ENCODE measurements at regions not wholly inside any gene's neighbourhood (a gene's known extent, or its start where the extent isn't known, plus 50 kb on each side); places are given as distances from the start of the nearest gene placed in this dataset.

DNA sequence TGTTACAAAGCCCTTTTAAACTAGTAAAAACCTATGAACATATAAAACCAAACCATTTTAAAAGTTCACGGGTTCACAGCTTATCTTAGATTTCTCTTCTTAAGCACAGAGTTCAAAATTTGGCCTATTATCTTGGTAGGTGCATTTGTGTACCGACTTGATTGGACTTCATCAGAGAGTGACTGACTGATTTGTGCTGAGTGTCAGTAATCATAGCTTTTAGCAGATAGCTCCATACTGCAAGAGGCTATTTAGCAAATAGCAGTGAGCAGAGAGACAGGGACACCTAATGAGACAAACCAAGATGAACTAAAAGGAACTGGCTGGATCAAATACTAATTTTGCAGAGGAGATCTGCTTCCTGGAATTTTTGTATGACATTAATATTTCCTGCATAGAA, 274.5 kb downstream of the PRR16 start:
- no peak for DNase-seq (ENCODE audit: low spot score)

DNA sequence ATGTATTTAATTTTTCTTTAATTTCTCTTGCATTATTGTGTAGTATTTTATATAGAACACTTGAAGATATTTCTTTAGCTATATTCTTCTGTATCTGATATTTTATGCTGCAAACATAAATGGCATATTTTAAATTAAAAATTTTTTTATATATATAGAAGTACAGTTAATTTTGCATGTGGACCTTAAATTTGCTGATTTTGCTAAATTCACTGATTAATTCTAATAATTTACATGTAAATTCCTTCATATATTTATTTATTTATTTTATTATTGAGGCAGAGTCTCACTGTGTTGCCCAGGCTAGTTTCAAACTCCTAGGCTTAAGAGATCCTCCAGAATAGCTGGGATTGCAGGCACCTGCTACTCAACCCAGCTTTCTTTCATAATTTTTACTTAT, 276.9 kb downstream of the PRR16 start:
- no peak for DNase-seq (ENCODE audit: low spot score)

DNA sequence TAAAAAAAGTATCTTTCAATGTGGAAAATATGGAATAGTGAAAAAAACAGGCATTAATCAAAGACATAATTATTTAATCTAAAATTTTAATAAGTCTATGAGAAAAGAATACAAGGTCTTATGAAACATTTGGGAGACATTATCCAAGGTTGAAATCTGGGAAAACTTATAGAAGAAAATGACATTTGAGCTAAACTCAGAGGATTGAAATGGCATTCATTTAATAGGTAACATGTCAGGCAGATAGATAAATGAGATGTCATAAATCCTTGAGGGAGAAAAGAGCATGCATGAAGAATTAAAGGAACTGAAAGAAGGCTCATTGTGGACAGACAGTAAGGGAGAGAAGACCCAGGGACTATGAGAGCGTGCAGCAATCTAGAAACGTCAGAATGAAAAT, 284.4 kb downstream of the PRR16 start:
- DNase-seq (ENCODE audit: low spot score): no peak

DNA sequence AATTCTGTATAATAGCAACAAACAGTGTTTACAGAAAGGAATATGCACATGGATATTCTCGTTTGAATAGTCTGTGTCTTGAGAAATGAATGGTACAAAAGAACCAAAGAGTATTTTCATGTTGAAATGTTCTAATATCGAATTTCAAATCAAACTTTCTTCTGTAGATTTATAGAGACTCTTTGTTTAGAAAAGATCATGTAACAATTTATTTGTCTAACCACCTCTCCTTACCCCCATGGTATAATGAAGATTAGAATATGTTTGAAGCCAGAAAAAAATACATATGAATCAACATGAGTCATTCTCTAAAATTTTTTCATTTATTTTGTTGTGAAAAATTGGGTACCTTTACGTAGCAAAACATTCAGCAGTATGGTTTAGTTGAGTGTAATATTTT, 285.6 kb downstream of the PRR16 start:
- DNase-seq (ENCODE audit: low spot score): no peak

DNA sequence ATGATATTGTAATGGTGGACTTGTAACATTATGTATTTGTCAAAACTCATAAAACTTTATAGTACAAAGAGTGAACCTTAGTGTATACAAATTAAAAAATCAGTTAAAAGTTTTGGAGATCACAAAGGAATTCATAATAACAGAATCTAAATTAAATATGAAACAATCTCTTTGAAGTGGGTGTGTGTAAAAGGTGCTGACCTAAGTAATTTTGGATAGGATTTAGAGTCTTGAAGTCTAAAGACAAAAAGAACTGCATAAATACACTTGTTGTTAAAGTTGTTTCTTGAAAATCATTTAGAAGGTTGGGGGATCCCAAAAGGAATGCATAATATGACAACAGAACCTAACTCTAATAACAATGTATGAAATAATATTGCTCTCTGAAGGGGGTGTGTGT, 295.5 kb downstream of the PRR16 start:
- no peak for DNase-seq (ENCODE audit: low spot score)

DNA sequence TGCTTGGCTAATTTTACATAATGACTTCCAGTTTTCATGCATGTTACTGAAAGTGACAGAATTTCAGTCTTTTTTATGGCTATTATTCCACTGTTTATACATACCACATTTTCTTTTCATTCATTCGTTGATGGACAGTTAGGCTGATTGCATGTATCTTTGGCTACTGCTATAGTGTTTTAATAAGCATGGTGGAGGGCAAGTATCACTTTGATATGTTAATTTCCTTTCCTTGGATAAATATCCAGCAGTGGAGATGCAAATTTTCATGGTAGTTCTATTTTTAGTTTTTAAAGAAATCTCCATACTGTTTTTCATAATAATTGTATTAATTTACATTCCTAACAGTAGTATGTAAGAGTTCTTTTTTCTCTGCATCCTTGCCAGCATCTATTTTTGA, 297.9 kb downstream of the PRR16 start:
- DNase-seq (ENCODE audit: low spot score): no peak

DNA sequence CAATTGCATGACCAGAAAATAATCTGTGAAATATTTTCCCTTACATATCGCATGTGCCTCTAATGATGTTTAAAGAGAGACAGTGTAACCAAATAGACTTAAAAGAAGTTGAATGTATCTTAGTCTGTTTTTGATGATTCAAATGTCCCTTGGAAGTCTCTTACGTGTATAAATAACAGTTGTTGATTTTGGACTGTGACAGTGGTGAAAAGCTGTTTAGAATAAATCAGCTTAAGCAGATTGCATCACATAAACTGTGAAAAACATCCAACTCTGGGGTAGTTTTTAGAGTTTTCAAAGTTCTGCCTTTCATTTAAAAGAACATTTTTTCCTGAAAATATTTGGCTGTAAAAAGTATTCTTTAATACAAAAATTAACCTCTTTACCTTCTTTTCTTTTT, 301.1 kb downstream of the PRR16 start:
- no peak for DNase-seq (ENCODE audit: low spot score)

DNA sequence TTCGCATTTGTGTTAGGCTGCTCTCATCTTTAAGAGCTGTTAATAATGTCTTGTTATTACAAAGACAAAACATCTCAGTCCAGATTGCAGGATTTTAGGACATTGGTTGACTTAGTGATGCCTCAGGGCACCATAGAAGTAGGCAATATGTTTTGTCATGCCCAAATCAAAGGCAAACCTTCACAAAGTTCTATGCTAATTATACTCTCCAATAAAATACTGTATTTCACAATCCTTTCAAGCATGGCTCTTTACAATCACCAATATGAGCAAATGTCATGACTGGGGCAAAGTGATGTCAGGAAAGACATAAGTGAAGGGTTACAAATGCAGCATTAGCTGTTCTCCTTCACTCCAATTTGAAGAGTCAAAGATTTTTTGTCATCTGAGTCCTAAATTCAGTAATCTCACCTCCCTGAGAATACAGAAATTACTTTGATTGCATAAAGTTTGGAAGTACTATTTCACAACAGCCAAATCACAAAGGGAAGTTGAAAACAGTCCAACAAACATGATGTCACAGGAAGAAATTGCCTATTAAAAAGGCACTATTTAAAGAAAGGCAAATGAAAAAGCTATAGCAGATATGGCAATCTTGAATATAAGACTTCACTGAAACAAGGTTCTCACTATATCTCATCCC, 303.2 kb downstream of the PRR16 start:
- DNase-seq (ENCODE audit: low spot score): no peak

DNA sequence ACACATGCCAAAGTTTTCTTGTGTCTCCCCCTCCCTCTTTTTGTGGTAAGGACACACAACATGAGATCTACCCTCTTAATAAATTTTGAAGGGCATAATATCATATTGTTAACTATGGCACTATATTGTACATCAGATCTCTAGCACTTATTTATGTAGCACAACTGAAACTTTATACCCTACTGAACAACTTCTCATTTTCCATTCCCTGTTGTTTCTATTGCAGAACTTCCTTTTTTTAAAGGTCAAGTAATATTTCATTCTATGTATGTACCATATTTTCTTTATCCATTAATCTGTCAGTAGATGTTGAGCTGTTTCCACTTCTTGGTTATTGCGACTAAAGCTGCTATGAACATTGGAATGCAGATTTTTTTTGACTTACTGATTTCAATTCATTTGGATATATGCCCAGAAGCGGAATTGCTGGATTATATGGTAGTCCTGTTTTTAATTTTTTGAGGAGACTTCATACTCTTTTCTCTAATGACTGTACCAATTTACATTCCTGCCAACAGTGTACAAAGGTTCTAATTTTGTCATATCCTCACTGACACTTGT, 305.3 kb downstream of the PRR16 start:
- no peak for DNase-seq (ENCODE audit: low spot score)

DNA sequence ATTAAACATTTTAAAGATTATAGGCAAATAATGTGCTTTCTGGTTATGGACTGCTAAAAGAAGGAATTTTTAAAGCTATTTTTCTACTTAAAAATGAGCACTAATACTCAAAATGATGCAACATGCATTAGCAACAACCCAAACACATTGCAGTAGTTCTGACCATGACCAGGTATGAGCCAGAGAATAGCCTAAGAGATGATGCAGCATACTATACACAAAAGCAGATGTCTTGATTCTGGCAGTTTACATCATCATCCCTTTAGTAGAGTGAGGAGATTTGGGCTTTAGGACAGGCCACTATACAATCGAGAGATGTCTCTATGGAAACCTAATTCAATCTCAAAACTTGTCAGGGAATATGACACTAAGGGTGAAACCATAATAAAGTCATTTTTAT, 307.1 kb downstream of the PRR16 start:
- DNase-seq (ENCODE audit: low spot score): no peak

DNA sequence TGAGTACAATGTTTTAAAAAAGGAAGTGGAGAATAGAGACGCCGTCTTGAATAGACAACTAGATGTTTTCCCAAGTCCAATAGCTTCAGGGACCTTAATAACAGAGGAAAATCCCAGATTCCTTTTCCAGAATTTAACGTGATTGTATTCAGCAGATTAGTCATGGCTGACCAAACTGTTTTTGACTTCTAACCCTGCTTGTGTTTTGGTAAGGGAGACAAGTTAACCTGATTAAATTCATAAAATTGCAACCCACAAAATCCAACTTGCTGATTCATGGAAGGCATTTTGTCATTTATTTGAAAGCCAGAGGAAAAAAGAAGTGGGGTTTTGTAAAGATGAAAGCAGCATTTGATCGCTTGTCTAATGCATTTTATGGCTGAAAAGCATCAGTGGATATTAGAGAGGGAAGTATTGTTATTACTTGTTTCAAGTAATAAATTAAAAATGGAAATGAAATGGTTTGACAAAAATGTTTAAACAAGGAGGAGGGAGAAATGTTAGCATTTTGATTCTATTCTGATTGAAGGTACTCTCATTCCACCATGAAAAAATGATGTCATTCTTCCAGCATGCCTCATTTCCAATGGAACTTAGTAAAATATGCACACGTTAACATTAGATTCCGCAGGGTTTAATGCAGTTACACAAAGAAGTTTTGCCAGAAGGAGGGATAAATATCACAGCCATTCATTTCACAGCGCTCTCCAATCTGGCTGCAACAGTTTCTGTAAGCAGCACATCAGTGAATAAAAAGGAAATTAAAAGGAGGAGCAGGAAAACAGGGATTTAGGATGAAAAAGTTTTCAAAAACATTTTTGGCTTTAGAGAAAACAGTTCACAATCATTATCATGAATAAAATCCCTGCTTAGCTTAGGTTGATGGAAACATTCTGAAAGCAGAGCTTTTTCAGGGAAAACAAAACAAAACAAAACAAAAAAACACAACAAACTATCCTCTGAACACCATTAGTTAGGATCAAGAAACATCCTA, 314.7 kb downstream of the PRR16 start:
- DNase-seq (ENCODE audit: low spot score): no peak

DNA sequence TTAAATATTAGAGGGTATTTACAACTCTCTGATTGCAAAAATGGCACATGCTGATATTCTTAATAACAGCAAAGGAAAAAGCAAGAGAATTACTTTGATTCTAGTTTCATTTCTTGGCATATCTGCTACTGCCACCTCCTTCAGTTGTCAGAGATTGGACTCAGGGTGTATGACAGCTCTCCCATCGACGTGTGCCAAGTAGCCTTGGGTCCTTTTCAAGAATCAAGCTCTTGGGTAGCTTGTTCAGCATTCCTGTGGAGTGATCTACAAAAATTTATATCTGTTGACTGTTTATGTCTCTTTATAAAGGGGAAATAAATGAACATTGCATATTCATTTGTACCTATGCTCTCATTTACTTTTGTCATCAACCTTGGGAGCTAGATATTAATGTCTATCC, 315.6 kb downstream of the PRR16 start:
- no peak for DNase-seq (ENCODE audit: low spot score)

DNA sequence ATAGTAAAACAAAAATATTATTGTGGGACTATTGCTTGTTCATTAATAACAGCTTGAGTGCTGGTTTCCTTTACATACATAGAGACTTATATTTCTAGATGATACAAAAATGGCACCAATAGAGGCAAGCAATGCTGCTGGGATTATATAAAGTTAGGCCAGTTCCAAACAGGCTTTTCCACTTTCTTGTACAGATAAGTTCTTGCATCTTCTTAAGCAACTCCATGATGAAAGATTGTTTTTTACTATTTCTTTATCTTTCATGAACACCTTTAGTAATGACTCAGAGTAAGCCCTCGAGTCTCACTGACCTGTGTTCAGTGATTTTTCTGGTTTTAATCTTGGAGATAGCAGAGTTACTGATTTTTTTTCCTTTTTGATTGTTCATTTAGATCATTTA, 324.4 kb downstream of the PRR16 start:
- no peak for DNase-seq (ENCODE audit: low spot score)

DNA sequence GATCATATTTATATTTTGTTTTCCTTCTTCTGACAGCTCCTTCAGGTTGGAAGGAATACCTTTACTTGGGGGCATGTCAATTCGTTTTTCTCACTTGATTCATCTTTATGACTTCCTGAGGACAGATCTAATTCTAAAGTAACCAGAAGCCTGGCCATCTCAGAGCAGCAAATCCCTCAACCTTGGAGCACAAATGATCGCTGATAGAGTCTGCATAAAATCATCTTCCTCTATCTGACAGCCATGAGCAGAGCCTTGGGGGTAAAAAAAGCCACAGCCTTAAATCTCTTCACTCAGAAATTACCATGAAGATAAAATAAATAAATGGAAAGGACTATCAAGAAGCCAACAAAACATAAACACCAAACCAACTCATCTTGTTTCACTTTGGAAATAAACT, 325.8 kb downstream of the PRR16 start:
- DNase-seq (ENCODE audit: low spot score): no peak

DNA sequence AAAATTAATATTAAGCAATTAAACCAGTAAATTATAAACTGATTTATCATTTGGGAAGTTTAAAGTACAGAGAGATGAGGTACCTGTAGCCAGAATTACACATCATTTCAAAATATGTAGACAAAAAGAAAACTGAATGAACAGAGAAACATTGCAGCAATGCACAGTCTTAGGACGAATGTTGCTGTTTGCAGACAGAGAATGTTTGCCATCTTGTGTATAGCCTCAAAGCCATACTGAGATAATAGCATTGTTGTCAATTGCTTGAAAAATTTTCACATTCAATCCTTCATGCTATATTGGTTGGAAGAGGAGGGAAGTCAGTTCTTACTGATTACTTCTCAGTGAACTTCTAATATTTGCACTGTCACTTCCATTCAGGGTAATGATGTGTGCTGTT, 326.2 kb downstream of the PRR16 start:
- DNase-seq (ENCODE audit: low spot score): no peak

DNA sequence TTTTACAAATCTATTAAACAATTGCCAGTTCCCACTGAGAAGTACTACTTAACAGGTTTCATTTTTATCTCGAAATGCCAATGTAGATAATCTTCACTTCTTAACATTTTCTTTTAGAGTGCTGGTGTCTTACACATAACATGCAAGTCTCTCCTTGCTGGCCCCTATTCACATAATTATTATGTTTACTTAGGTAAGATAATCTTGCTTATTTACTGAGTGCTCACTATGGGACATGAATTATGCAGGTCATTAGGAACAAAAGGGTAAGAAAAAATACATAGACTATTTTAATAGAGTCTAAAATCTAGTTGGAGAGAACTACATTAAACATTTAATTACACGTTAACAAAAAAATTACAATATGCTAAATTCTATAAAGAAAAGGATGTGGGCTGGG, 328.4 kb downstream of the PRR16 start:
- no peak for DNase-seq (ENCODE audit: low spot score)

DNA sequence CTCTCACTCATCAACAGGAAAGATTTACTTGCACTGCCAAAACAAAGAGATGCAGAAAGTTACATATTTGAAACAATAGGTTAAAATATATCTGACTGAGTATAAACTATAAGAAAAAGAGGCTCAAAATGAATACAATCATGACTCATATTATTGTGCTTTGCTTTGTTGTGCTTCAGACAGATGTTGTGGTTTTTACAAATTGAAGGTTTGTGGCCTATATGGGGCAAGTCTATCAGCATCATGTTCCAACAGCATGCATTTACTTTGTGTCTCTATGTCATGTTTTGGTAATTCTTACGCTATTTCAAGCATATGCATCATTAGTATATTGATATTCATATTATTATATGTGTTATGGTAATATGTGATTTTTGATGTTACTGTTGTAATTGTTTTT, 330.0 kb downstream of the PRR16 start:
- no peak for DNase-seq (ENCODE audit: low spot score)

DNA sequence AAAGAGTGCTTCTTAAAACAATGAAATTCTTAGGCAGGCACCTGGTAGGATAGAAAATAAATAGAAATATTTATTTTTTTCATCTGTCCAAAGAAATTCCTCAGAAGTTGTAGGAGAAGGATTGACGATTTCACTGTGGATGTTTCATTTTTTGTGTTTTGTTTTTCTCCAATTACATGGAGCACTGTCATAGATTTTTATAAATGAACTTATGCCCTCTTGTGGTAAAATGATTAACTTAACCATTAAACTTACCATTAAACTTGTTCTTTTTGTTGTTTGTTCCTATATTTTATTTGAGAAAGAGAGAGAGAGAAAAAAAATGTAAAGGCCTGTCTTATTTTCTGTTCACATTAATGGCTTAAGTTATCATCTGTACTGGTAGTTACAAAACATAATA, 339.2 kb downstream of the PRR16 start:
- DNase-seq (ENCODE audit: low spot score): no peak

DNA sequence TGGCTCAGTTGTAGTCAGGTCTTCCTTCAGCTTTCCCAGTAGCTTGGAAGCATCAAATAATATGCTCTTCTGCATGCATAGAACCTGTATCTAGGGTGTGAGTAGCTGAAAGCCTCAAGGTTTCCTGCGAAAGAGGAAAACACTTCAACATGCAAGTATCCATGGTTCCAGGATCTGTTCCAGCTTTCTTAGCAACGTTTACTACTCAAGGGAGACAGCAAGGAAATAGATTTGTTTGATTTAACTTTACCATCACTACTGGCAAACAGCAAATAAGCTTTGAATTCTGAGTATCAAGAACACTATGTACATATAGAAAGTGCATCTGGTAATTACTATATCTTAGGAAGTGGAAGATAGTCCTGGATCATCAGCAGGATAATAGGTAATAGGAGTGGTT, 341.0 kb downstream of the PRR16 start:
- no peak for DNase-seq (ENCODE audit: low spot score)

DNA sequence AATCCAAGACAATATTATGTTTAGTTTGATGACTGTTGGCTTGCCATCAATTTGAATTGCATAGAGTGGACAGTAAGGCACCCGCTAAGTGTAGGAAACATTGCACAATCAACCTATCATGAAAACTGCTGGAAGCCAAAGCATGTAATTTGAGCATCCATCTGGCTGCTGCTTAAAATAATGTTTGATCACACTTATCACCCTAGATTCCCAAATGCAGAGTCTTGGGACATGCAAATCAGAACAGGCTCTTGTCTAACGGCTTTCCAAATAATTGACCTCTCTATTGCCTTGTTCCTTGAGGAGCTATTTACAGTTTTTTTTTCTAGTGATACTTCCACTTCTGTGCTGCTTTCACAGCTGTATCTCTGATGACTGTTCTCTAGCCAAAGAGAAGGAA, 342.1 kb downstream of the PRR16 start:
- DNase-seq (ENCODE audit: low spot score): no peak

DNA sequence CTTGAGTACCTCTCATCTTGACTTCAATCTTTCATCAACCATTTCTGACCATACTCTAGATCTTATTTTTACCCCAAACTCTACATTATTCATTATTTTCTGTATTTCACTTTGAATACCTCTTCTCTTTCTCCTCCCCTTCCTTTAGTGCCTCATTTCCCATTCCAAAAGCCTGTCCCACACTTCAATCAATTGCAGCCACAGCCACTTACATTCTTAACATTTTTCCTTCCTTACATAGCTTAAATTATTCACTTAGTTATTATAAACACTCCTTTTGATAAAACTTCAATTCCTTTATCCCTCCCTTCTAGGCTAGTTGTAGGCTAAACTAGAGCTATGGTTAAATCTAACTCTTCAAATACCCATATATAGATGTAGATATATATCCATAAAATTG, 344.0 kb downstream of the PRR16 start:
- DNase-seq (ENCODE audit: low spot score): no peak

DNA sequence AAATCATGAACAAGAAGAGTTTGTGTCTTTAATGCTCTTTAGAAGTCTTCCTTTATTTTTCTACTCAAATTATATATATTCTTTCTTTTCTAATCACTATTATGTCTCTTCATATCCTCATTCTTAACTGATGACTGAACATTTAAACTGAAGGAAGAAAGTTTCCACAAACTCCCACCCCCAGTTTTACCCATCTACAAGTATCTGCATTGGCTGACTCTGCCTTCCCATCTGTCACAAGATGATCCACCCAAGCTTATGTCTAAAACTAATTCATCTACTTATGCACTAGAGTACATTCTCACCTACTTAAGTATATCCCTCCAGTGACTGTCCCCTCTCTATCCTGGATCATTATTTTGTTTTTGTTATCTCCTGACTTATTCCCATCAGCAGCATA, 344.5 kb downstream of the PRR16 start:
- DNase-seq (ENCODE audit: low spot score): no peak

DNA sequence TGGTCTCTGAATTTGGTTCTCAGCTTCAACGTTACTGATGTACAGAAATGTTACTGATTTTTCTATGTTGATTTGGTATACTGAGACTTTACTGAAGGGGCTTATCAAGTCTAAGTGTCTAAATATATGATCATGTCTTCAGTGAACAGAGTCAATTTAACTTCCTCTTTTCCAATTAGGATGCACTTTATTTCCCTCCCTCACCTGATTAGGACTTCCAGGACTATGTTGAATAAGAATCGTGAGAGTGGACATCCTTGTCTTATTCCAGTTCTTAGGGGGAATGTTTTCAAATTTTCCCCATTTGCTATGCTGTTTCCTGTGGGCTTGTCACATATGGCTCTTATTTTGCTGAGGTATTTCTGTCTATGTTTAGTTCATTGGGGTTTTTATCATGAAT, 349.5 kb downstream of the PRR16 start:
- DNase-seq (ENCODE audit: low spot score): no peak
